CD4-positive, alpha-beta T cell (primary cell): ENCODE measurements at regions not wholly inside any gene's neighbourhood (a gene's known extent, or its start where the extent isn't known, plus 50 kb on each side); places are given as distances from the start of the nearest gene placed in this dataset.

Experiments used
- ATAC-seq: fragments of 200-7000 bp; cut with Tn5 transposase; one replicate; pipeline ENCODE4 v1.10.0; 2022; ENCODE audit warnings: mild to moderate bottlenecking; ENCODE audit not compliant: poor library complexity
- CTCF ChIA-PET: fragments of 350-600 bp; sonication (Branson Sonifier 250); formaldehyde crosslinking; loops from one replicate; lab custom pipeline; 2021; ENCODE audit warnings: antibody characterized with exemption, inconsistent platforms; lab: Charles Lee
- POLR2A ChIA-PET: fragments of 350-600 bp; sonication (Branson Sonifier 250); formaldehyde crosslinking; loops from one replicate; lab custom pipeline; 2021; ENCODE audit warnings: antibody characterized with exemption, inconsistent platforms; lab: Charles Lee
- DNase-seq, 14 experiments: peaks; one replicate each; pipeline ENCODE4 v3.0.0-alpha.2; 2013 to 2020; ENCODE audit warnings: mixed read lengths in 2 of 14
- H3K27ac ChIP-seq, 2 donors: one replicate each; pipeline versions ENCODE4 v1.5.1 to v1.7.0; 2013; ENCODE audit warnings: low read length in 2 of 2, low read depth in 1 of 2, mild to moderate bottlenecking in 1 of 2
- H3K27me3 ChIP-seq, 2 experiments: 1 replicate in 1 of 2; 2 replicates in 1 of 2; pipeline versions ENCODE4 v1.6.1 to v1.7.0; 2013; ENCODE audit warnings: low read length in 2 of 2, control low read depth in 1 of 2, mild to moderate bottlenecking in 1 of 2, moderate library complexity in 1 of 2; ENCODE audit not compliant: insufficient read depth in 2 of 2, control insufficient read depth in 1 of 2
- H3K36me3 ChIP-seq: one replicate; pipeline ENCODE4 v1.6.1; 2013; ENCODE audit warnings: low read length, control low read depth; ENCODE audit not compliant: insufficient read depth
- H3K4me1 ChIP-seq: one replicate; pipeline ENCODE4 v1.6.1; 2013; ENCODE audit warnings: low read length, control low read depth; ENCODE audit not compliant: insufficient read depth
- H3K4me3 ChIP-seq: one replicate; pipeline ENCODE4 v1.5.1; 2013; ENCODE audit warnings: mild to moderate bottlenecking, low read length, moderate library complexity
- H3K9me3 ChIP-seq, 2 experiments: 1 replicate in 1 of 2; 2 replicates in 1 of 2; pipeline versions ENCODE4 v1.6.1 to v1.7.0; 2013; ENCODE audit warnings: low read length in 2 of 2, mild to moderate bottlenecking in 2 of 2, control low read depth in 1 of 2, moderate library complexity in 1 of 2; ENCODE audit not compliant: control insufficient read depth in 1 of 2, insufficient read depth in 1 of 2
- H3K27ac Mint-ChIP-seq: one replicate; pipeline ENCODE4 v1.8.0; 2020; ENCODE audit warnings: mixed read lengths
- H3K27me3 Mint-ChIP-seq: one replicate; pipeline ENCODE4 v1.8.0; 2021; ENCODE audit warnings: mixed read lengths
- H3K36me3 Mint-ChIP-seq: one replicate; pipeline ENCODE4 v1.8.0; 2021; ENCODE audit warnings: low read depth, mixed read lengths
- H3K4me1 Mint-ChIP-seq: one replicate; pipeline ENCODE4 v1.8.0; 2021; ENCODE audit warnings: low read depth, mixed read lengths
- H3K4me3 Mint-ChIP-seq: one replicate; pipeline ENCODE4 v1.8.0; 2020; ENCODE audit warnings: mild to moderate bottlenecking, mixed read lengths
- H3K9me3 Mint-ChIP-seq: one replicate; pipeline ENCODE4 v1.8.0; 2020; ENCODE audit warnings: mixed read lengths
- CTCF ChIP-seq: fragments of 200-600 bp; IDR thresholded peaks from one replicate; pipeline ENCODE4 v1.8.0; 2022; ENCODE audit warnings: antibody characterized with exemption, mild to moderate bottlenecking
- intact Hi-C, 2 experiments: fragments of 100-400 bp; cut with DNase I in 1 of 2; cut with micrococcal nuclease in 1 of 2; formaldehyde crosslinking; loops; one replicate each; pipeline versions ENCODE4 v1.15.1 to v1.9.0; 2023 to 2025; cut with DNase I, micrococcal nuclease

DNA sequence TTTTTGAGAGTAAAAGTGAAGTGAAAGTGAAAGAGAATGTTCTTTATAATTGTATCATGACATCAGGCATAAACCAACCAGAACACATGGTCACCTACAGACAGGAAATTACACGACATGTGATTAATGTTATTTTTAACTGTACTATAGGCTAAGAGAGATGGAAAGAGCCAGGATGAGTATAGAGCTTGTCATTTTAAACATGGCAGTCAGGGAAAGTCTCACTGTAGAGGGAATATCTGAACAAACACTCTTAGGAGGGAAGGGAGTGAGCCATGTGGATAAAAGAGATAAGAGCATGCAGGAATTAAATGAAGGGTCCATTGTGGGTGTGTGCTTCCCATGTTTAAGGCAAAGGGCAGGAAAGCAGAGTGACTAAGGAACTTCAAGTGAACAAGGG, 599.1 kb upstream of the FAT3 start:
- Mint-ChIP-seq H3K36me3 (no peaks in the 10 kb centered on the region), H3K27me3 (no peaks in the 10 kb centered on the region), H3K27ac (no peak overlapping the region), H3K4me3 (no peak overlapping the region), H3K4me1 (no peaks in the 10 kb centered on the region), H3K9me3 (peaks cover 10% of the 10 kb centered on the region)
- ATAC-seq (no peak), DNase-seq (no peak)
- no peak overlapping the region for H3K4me3 ChIP-seq
- H3K27ac ChIP-seq = no peak overlapping the region
- ChIA-PET POLR2A (no interaction called here), CTCF (no interaction called here)
- H3K9me3 ChIP-seq = peaks cover 0 to 3% of the 10 kb centered on the region in 2 experiments
- no peaks in the 10 kb centered on the region for H3K4me1 ChIP-seq
- no peaks in the 10 kb centered on the region for H3K36me3 ChIP-seq
- intact Hi-C loops = no loop called here
- no peak for TF ChIP-seq CTCF
- no peaks in the 10 kb centered on the region for H3K27me3 ChIP-seq

- DNase-seq = no peak
- POLR2A ChIA-PET = no interaction called here
- TF ChIP-seq CTCF = no peak
These were observed 600.6 kb upstream of the FAT3 start for GRCh38 chr11:91624021-91624420.

GRCh38 chr11:91608677-91609076, 615.9 kb upstream of the FAT3 start:
- H3K27ac ChIP-seq = no peak overlapping the region
- Mint-ChIP-seq H3K4me1 (no peaks in the 10 kb centered on the region), H3K9me3 (peaks cover 8% of the 10 kb centered on the region), H3K27me3 (no peaks in the 10 kb centered on the region), H3K36me3 (no peaks in the 10 kb centered on the region), H3K27ac (no peak overlapping the region), H3K4me3 (no peak overlapping the region)
- H3K9me3 ChIP-seq = peaks cover 6 to 8% of the 10 kb centered on the region in 2 experiments
- no peaks in the 10 kb centered on the region for H3K36me3 ChIP-seq
- ChIA-PET POLR2A (no interaction called here), CTCF (no interaction called here)
- DNase-seq (no peak), ATAC-seq (no peak)
- H3K27me3 ChIP-seq = no peaks in the 10 kb centered on the region
- TF ChIP-seq CTCF = no peak
- intact Hi-C loops = no loop called here
- H3K4me1 ChIP-seq = no peaks in the 10 kb centered on the region
- no peak overlapping the region for H3K4me3 ChIP-seq

More at GRCh38 chr11:91624021-91624420, 600.6 kb upstream of the FAT3 start:
- Histone ChIP-seq H3K27me3 (no peaks in the 10 kb centered on the region), H3K9me3 (peaks cover 0 to 3% of the 10 kb centered on the region in 2 experiments), H3K27ac (no peak overlapping the region), H3K4me3 (no peak overlapping the region), H3K36me3 (no peaks in the 10 kb centered on the region), H3K4me1 (no peaks in the 10 kb centered on the region)
- intact Hi-C loops = no loop called here
- Mint-ChIP-seq H3K9me3 (peaks cover 12% of the 10 kb centered on the region), H3K4me1 (no peaks in the 10 kb centered on the region), H3K4me3 (no peak overlapping the region), H3K27me3 (no peaks in the 10 kb centered on the region), H3K36me3 (no peaks in the 10 kb centered on the region), H3K27ac (no peak overlapping the region)
- no peak for ATAC-seq
- CTCF ChIA-PET = no interaction called here
